ENCODE measurements at regions not wholly inside any gene's neighbourhood (a gene's known extent, or its start where the extent isn't known, plus 50 kb on each side); places are given as distances from the start of the nearest gene placed in this dataset.

- TF ChIP-seq KAT2A (conservative IDR thresholded peaks at IDR 0.05; ENCODE audit: control insufficient read depth, low read depth, low read length) (no peak), ZNF592 (IDR thresholded peaks at IDR 0.05) (no peak), POLR2A (IDR thresholded peaks at IDR 0.05; ENCODE audit: low read depth, low read length) (no peak), E2F4 (IDR thresholded peaks at IDR 0.05; ENCODE audit: low read depth, low read length) (no peak), ELK1 (IDR thresholded peaks at IDR 0.05; ENCODE audit: low read depth, low read length) (no peak), CTCF (IDR thresholded peaks at IDR 0.05 in 2 of 3, conservative IDR thresholded peaks at IDR 0.05 in 1 of 3; ENCODE audit: control insufficient read depth in 2 of 3, extremely low read depth in 1 of 3, insufficient read depth in 1 of 3, low read depth in 3 of 3, low read length in 3 of 3) (peak in 1 of 3 experiments; percentile 29; a peak in 3 of 6 replicates), TCF12 (IDR thresholded peaks at IDR 0.05; ENCODE audit: low read depth, low read length) (no peak)
Observed at GRCh38 chr12:90274407-90274806, 565.8 kb upstream of the ATP2B1 start.

All from GM12878 (cell line).